ENCODE measurements at regions not wholly inside any gene's neighbourhood (a gene's known extent, or its start where the extent isn't known, plus 50 kb on each side); places are given as distances from the start of the nearest gene placed in this dataset.

DNA sequence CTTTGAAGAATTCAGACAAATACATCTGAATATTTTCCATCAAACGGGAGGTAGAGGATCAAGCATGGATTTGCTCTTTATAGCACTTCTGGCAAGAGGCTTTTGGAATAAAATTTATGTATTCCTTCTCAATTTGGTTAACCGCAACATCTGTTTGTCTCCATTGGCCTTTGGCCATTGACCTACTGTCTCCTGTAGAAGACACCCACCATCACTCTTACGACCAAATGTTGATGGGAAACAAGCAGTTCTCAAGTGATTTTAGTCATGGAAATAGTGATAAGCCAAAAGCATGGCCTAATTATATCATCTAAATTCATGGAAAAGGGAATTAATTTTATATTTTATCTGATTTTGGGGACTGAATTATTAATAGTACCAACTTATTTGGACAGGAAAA lies 591.9 kb downstream of the CD109 start:
- H3K27ac ChIP-seq = no peak overlapping the region
- H3K9me3 ChIP-seq = no peaks in the 10 kb centered on the region
- H3K4me3 ChIP-seq = no peak overlapping the region
- no peaks in the 10 kb centered on the region for H3K36me3 ChIP-seq
- H3K4me1 ChIP-seq = no peaks in the 10 kb centered on the region
- TF ChIP-seq POLR2AphosphoS5 (IDR thresholded peaks at IDR 0.05) (no peak), POLR2A (IDR thresholded peaks at IDR 0.05) (no peak)
- TF ChIP-seq, protein P1, sequence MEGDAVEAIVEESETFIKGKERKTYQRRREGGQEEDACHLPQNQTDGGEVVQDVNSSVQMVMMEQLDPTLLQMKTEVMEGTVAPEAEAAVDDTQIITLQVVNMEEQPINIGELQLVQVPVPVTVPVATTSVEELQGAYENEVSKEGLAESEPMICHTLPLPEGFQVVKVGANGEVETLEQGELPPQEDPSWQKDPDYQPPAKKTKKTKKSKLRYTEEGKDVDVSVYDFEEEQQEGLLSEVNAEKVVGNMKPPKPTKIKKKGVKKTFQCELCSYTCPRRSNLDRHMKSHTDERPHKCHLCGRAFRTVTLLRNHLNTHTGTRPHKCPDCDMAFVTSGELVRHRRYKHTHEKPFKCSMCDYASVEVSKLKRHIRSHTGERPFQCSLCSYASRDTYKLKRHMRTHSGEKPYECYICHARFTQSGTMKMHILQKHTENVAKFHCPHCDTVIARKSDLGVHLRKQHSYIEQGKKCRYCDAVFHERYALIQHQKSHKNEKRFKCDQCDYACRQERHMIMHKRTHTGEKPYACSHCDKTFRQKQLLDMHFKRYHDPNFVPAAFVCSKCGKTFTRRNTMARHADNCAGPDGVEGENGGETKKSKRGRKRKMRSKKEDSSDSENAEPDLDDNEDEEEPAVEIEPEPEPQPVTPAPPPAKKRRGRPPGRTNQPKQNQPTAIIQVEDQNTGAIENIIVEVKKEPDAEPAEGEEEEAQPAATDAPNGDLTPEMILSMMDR (IDR thresholded peaks at IDR 0.05) = no peak
- DNase-seq (ENCODE audit: low spot score in 2 of 2) = no peak
- intact Hi-C loops (cut with DNase I; ENCODE audit: low total_unique reads) = no loop called here
- no peaks in the 10 kb centered on the region for H3K27me3 ChIP-seq

- Histone ChIP-seq H3K36me3 (no peaks in the 10 kb centered on the region), H3K27me3 (no peaks in the 10 kb centered on the region), H3K27ac (no peak overlapping the region), H3K4me1 (no peaks in the 10 kb centered on the region), H3K4me3 (no peak overlapping the region), H3K9me3 (no peaks in the 10 kb centered on the region)
- no peak for TF ChIP-seq POLR2A (IDR thresholded peaks at IDR 0.05)
- no peak for DNase-seq (ENCODE audit: low spot score in 2 of 2)
- intact Hi-C loops (cut with DNase I; ENCODE audit: low total_unique reads) = no loop called here
These were observed 591.4 kb downstream of the CD109 start for GRCh38 chr6:74287441-74287840.

- Histone ChIP-seq H3K9me3 (no peaks in the 10 kb centered on the region), H3K4me1 (no peaks in the 10 kb centered on the region), H3K27me3 (no peaks in the 10 kb centered on the region), H3K36me3 (no peaks in the 10 kb centered on the region), H3K27ac (no peak overlapping the region), H3K4me3 (no peak overlapping the region)
- intact Hi-C loops (cut with DNase I; ENCODE audit: low total_unique reads) = no loop called here
- no peak for DNase-seq (ENCODE audit: low spot score in 2 of 2)
- TF ChIP-seq POLR2A (IDR thresholded peaks at IDR 0.05) = no peak
- TF ChIP-seq, protein P1 (IDR thresholded peaks at IDR 0.05) = no peak
- TF ChIP-seq POLR2AphosphoS5 (IDR thresholded peaks at IDR 0.05) = no peak
These were observed 588.3 kb downstream of the CD109 start for GRCh38 chr6:74284284-74284683.

DNA sequence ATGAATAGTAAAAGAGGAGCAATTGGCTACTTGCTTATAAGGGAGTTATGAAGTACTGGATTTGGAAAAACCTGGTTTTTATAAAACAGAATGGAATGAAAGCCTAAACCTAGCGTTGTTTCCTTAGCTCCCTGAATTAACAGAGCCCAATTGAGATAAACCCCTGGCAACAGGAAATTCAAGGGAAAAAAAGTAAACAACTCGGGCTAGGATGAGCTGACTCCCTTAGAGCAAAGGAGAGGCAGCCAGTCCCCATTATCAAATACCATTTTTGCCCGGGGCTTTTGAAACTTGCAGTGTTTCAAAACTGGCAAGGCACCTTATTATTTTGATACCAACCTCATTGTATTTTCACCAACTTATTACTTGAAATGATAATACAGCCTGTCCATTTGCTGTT lies 587.5 kb downstream of the CD109 start:
- H3K27ac ChIP-seq = no peak overlapping the region
- H3K27me3 ChIP-seq = no peaks in the 10 kb centered on the region
- no peak overlapping the region for H3K4me3 ChIP-seq
- H3K9me3 ChIP-seq = no peaks in the 10 kb centered on the region
- no peak for DNase-seq (ENCODE audit: low spot score in 2 of 2)
- no peak for TF ChIP-seq POLR2AphosphoS5 (IDR thresholded peaks at IDR 0.05)
- TF ChIP-seq, protein P1 (IDR thresholded peaks at IDR 0.05) = no peak
- H3K36me3 ChIP-seq = no peaks in the 10 kb centered on the region
- H3K4me1 ChIP-seq = no peaks in the 10 kb centered on the region
- intact Hi-C loops (cut with DNase I; ENCODE audit: low total_unique reads) = no loop called here

- no peak overlapping the region for H3K27ac ChIP-seq
- no peak overlapping the region for H3K4me3 ChIP-seq
- H3K9me3 ChIP-seq = no peaks in the 10 kb centered on the region
- intact Hi-C loops (cut with DNase I; ENCODE audit: low total_unique reads) = no loop called here
- TF ChIP-seq, protein P1 (IDR thresholded peaks at IDR 0.05) = no peak
- no peak for TF ChIP-seq POLR2A (IDR thresholded peaks at IDR 0.05)
- no peak for TF ChIP-seq POLR2AphosphoS5 (IDR thresholded peaks at IDR 0.05)
- H3K4me1 ChIP-seq = no peaks in the 10 kb centered on the region
- H3K36me3 ChIP-seq = no peaks in the 10 kb centered on the region
- no peaks in the 10 kb centered on the region for H3K27me3 ChIP-seq
- no peak for DNase-seq (ENCODE audit: low spot score in 2 of 2)
These were observed 586.2 kb downstream of the CD109 start for GRCh38 chr6:74282143-74282689.

All from breast epithelium (tissue), 4 donors.